HS-27A (cell line): ENCODE measurements at regions not wholly inside any gene's neighbourhood (a gene's known extent, or its start where the extent isn't known, plus 50 kb on each side); places are given as distances from the start of the nearest gene placed in this dataset.
"Not testable (repeated sequence)": the region's sequence is repeated elsewhere in the genome, so short reads cannot be mapped to it uniquely, and the experiment has no call there.

Experiments
- DNase-seq: peaks from one replicate; pipeline ENCODE4 v3.0.0-alpha.2; 2012; ENCODE audit warnings: low read depth, missing footprints

- no peak for DNase-seq
Measured at GRCh38 chr13:65946387-65946786, 1283.7 kb downstream of the PCDH9 start.

GRCh38 chr13:65943708-65944107, 1286.4 kb downstream of the PCDH9 start:
- DNase-seq, result no peak

GRCh38 chr13:65943024-65943423, 1287.1 kb downstream of the PCDH9 start:
- no peak for DNase-seq

GRCh38 chr13:65940720-65941119, 1289.4 kb downstream of the PCDH9 start:
- no peak for DNase-seq

GRCh38 chr13:65937251-65937650, 1292.9 kb downstream of the PCDH9 start:
- no peak for DNase-seq

- no peak for DNase-seq
Measured at GRCh38 chr13:65936249-65936648, 1293.9 kb downstream of the PCDH9 start.

- no peak for DNase-seq
Measured at GRCh38 chr13:65932587-65933239, 1297.4 kb downstream of the PCDH9 start.

GRCh38 chr13:65932013-65932412, 1298.1 kb downstream of the PCDH9 start:
- DNase-seq, result no peak

- no peak for DNase-seq
Measured at GRCh38 chr13:65929436-65929835, 1300.7 kb downstream of the PCDH9 start.

- no peak for DNase-seq
Measured at GRCh38 chr13:65926750-65927171, 1303.4 kb downstream of the PCDH9 start.

GRCh38 chr13:65922846-65923245, 1307.3 kb downstream of the PCDH9 start:
- DNase-seq, result not testable (repeated sequence)

GRCh38 chr13:65921933-65922332, 1308.2 kb downstream of the PCDH9 start:
- no peak for DNase-seq

- DNase-seq, result no peak
Measured at GRCh38 chr13:65917731-65918130, 1312.4 kb downstream of the PCDH9 start.

GRCh38 chr13:65915195-65915594, 1314.9 kb downstream of the PCDH9 start:
- DNase-seq, result no peak

GRCh38 chr13:65914716-65915115, 1315.4 kb downstream of the PCDH9 start:
- peak; percentile 11 for DNase-seq

GRCh38 chr13:65913173-65913572, 1317.0 kb downstream of the PCDH9 start:
- DNase-seq, result peak; percentile 52

- no peak for DNase-seq
Measured at GRCh38 chr13:65912516-65912915, 1317.6 kb downstream of the PCDH9 start.

GRCh38 chr13:65911546-65912193, 1318.5 kb downstream of the PCDH9 start:
- DNase-seq, result no peak

- DNase-seq, result no peak
Measured at GRCh38 chr13:65909501-65909900, 1320.6 kb downstream of the PCDH9 start.

- no peak for DNase-seq
Measured at GRCh38 chr13:65907666-65908525, 1322.2 kb downstream of the PCDH9 start.

GRCh38 chr13:65901723-65902122, 1328.4 kb downstream of the PCDH9 start:
- DNase-seq, result no peak

- DNase-seq, result no peak
Measured at GRCh38 chr13:65894049-65894448, 1336.1 kb downstream of the PCDH9 start.

GRCh38 chr13:65892859-65893258, 1337.3 kb downstream of the PCDH9 start:
- no peak for DNase-seq
